ENCODE measurements at regions not wholly inside any gene's neighbourhood (a gene's known extent, or its start where the extent isn't known, plus 50 kb on each side); places are given as distances from the start of the nearest gene placed in this dataset.
"Not testable (repeated sequence)": the region's sequence is repeated elsewhere in the genome, so short reads cannot be mapped to it uniquely, and the experiment has no call there.

DNA sequence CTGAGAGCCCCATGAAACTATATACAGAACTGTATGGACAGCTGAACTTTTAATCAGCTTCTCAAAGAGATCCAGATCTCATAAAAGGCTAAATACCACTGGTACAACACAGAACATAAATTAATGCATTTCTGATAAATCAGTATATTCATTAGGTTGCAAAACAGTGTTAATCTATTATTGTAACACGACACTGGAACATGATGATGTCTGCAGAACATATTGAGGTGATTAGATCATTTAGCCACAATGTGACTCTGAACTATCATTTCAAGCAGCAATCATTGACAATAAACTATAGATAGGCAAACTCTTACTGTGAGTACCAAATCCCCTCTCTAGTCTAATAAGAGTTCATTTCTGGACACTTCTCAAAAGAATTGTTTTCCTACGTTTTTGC is 50.3 kb downstream of the GASK1B start:
- Mint-ChIP-seq H3K9me3 (no peaks in the 10 kb centered on the region), H3K4me3 (no peak overlapping the region), H3K36me3 (ENCODE audit: low read depth) (no peaks in the 10 kb centered on the region), H3K27me3 (no peaks in the 10 kb centered on the region), H3K4me1 (no peaks in the 10 kb centered on the region), H3K27ac (no peak overlapping the region)
- no peak for ATAC-seq (replicated peaks)

- Mint-ChIP-seq H3K36me3 (ENCODE audit: low read depth) (no peaks in the 10 kb centered on the region), H3K27ac (no peak overlapping the region)
Observed at GRCh38 chr4:158121161-158121579, 51.7 kb downstream of the GASK1B start.

GRCh38 chr4:158120645-158121151 is 52.1 kb downstream of the GASK1B start:
- not testable (repeated sequence) for H3K9me3 Mint-ChIP-seq; H3K36me3 Mint-ChIP-seq (ENCODE audit: low read depth); ATAC-seq (replicated peaks); H3K27me3 Mint-ChIP-seq; H3K4me1 Mint-ChIP-seq; H3K27ac Mint-ChIP-seq; H3K4me3 Mint-ChIP-seq

More at GRCh38 chr4:158121161-158121579, 51.7 kb downstream of the GASK1B start:
- no peak for ATAC-seq (replicated peaks)
- H3K4me3 Mint-ChIP-seq = no peak overlapping the region
- no peaks in the 10 kb centered on the region for H3K4me1 Mint-ChIP-seq
- no peaks in the 10 kb centered on the region for H3K27me3 Mint-ChIP-seq
- no peaks in the 10 kb centered on the region for H3K9me3 Mint-ChIP-seq

DNA sequence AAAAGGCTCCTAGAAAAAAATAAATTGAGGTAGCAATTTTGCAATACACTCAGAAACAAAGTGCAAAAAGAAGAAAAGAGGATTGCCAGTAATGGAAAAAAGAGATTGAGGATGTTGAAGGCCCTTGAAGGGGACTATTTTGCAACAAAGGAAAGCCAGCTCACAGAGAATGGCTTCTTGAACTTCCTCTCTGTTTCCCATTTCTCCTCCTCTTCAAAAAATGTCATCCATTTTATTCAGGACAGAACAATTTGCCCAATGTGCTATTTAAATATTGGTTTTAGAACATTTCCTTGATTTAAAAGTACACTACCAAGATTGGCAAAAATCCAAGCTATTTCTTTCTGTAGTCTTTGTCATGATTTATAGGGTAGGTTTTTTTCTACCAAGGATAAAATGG is 60.2 kb downstream of the GASK1B start:
- no peak for ATAC-seq (replicated peaks)
- no peaks in the 10 kb centered on the region for H3K4me1 Mint-ChIP-seq
- H3K27ac Mint-ChIP-seq = no peak overlapping the region
- no peaks in the 10 kb centered on the region for H3K9me3 Mint-ChIP-seq
- H3K4me3 Mint-ChIP-seq = no peak overlapping the region
- no peaks in the 10 kb centered on the region for H3K36me3 Mint-ChIP-seq (ENCODE audit: low read depth)
- H3K27me3 Mint-ChIP-seq = no peaks in the 10 kb centered on the region

- Mint-ChIP-seq H3K4me3 (no peak overlapping the region), H3K4me1 (no peaks in the 10 kb centered on the region), H3K27me3 (no peaks in the 10 kb centered on the region), H3K27ac (no peak overlapping the region), H3K9me3 (no peaks in the 10 kb centered on the region), H3K36me3 (ENCODE audit: low read depth) (no peaks in the 10 kb centered on the region)
- no peak for ATAC-seq (replicated peaks)
Observed at GRCh38 chr4:158111241-158111640, 61.6 kb downstream of the GASK1B start.

- H3K27me3 Mint-ChIP-seq = peaks cover 7% of the 10 kb centered on the region
- no peaks in the 10 kb centered on the region for H3K36me3 Mint-ChIP-seq (ENCODE audit: low read depth)
- ATAC-seq (replicated peaks) = no peak
- no peaks in the 10 kb centered on the region for H3K4me1 Mint-ChIP-seq
- no peak overlapping the region for H3K4me3 Mint-ChIP-seq
- no peak overlapping the region for H3K27ac Mint-ChIP-seq
- H3K9me3 Mint-ChIP-seq = no peaks in the 10 kb centered on the region
Observed at GRCh38 chr4:158102904-158103303, 69.9 kb downstream of the GASK1B start.

DNA sequence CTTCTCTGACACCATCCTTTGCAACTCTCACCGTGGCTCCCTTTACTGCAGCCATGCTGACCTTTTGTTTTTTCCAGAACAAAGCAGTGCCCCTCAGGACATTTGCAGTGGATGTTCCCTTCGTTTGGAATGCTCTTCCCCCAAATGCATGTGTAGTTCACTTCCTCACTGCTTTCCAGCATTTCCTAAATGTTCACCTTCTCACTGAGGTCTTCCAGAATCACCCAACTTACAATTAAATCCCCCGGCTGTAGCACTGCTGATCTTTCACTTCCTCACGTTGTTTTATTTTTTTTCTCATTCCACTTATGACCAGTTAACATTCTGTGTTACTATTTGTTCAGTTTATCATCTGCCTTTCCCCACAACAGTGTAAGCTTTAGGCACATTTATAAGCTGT is 73.1 kb downstream of the GASK1B start:
- H3K4me3 Mint-ChIP-seq = no peak overlapping the region
- no peaks in the 10 kb centered on the region for H3K9me3 Mint-ChIP-seq
- peaks cover 7% of the 10 kb centered on the region for H3K27me3 Mint-ChIP-seq
- no peaks in the 10 kb centered on the region for H3K4me1 Mint-ChIP-seq
- no peaks in the 10 kb centered on the region for H3K36me3 Mint-ChIP-seq (ENCODE audit: low read depth)
- ATAC-seq (replicated peaks) = no peak
- H3K27ac Mint-ChIP-seq = no peak overlapping the region

DNA sequence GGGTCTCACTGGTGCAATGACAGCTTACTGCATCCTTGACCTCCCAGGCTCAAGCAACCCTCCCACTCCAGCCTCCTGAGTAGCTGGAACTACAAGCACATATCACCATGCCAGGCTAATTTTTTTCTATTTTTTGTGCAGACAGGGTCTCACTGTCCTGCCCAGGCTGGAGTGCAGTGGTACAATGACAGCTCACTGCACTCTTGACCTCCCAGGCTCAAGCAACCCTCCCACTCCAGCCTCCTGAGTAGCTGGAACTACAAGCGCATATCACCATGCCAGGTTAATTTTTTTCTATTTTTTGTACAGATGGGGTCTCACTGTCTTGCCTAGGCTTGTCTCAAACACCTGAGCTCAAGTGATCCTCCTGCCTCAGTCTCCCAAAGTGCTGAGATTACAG is 74.0 kb downstream of the GASK1B start:
- ATAC-seq (replicated peaks) = no peak
- Mint-ChIP-seq H3K9me3 (no peaks in the 10 kb centered on the region), H3K27me3 (peaks cover 7% of the 10 kb centered on the region), H3K4me1 (no peaks in the 10 kb centered on the region), H3K4me3 (no peak overlapping the region), H3K27ac (no peak overlapping the region), H3K36me3 (ENCODE audit: low read depth) (no peaks in the 10 kb centered on the region)

DNA sequence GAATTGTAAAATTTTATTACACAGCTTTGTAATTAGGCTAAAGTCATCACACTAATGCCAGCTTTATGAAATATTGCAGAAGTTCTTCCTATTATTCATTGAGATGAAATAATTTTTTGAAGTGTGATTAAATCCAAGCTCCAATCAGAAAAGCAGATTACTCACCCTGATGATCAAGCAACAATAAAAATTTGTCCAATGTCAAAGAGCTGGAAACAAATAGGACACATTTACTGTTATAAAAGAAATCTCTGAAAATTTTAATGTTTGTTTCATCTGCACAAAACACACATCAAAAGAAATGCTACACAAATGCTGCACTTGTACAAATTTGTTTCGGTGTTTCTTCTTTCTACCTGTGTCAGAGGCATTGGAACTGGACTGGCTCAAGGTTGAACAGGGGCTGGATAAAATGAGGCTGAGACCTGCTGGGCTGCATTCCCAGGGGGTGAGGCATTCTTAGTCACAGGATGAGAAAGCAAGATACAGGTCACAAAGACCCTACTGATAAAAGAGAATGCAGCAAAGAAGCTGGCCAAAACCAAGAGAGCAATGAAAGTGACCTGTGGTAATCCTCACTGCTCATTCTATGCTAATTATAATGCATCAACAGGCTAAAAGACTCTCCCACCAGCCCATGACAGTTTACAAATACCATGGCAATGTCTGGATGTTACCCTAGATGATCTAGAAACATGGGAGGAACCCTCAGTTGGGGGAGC is 78.3 kb downstream of the GASK1B start:
- Mint-ChIP-seq H3K9me3 (no peaks in the 10 kb centered on the region), H3K27ac (no peak overlapping the region), H3K4me1 (no peaks in the 10 kb centered on the region), H3K27me3 (peaks cover 5% of the 10 kb centered on the region), H3K36me3 (ENCODE audit: low read depth) (no peaks in the 10 kb centered on the region), H3K4me3 (no peak overlapping the region)
- no peak for ATAC-seq (replicated peaks)

GRCh38 chr4:158090323-158090722 is 82.5 kb downstream of the GASK1B start:
- no peak overlapping the region for H3K27ac Mint-ChIP-seq
- no peaks in the 10 kb centered on the region for H3K4me1 Mint-ChIP-seq
- no peak overlapping the region for H3K4me3 Mint-ChIP-seq
- no peak for ATAC-seq (replicated peaks)
- H3K9me3 Mint-ChIP-seq = no peaks in the 10 kb centered on the region
- no peaks in the 10 kb centered on the region for H3K36me3 Mint-ChIP-seq (ENCODE audit: low read depth)
- no peaks in the 10 kb centered on the region for H3K27me3 Mint-ChIP-seq

GRCh38 chr4:158089897-158090296 is 82.9 kb downstream of the GASK1B start:
- H3K27ac Mint-ChIP-seq; H3K4me1 Mint-ChIP-seq; H3K27me3 Mint-ChIP-seq; H3K9me3 Mint-ChIP-seq; H3K36me3 Mint-ChIP-seq (ENCODE audit: low read depth); ATAC-seq (replicated peaks); H3K4me3 Mint-ChIP-seq: not testable (repeated sequence)

- Mint-ChIP-seq H3K4me3 (no peak overlapping the region), H3K36me3 (ENCODE audit: low read depth) (no peaks in the 10 kb centered on the region), H3K27ac (no peak overlapping the region), H3K9me3 (no peaks in the 10 kb centered on the region), H3K4me1 (no peaks in the 10 kb centered on the region), H3K27me3 (no peaks in the 10 kb centered on the region)
- no peak for ATAC-seq (replicated peaks)
Observed at GRCh38 chr4:158080354-158080753, 92.5 kb downstream of the GASK1B start.

DNA sequence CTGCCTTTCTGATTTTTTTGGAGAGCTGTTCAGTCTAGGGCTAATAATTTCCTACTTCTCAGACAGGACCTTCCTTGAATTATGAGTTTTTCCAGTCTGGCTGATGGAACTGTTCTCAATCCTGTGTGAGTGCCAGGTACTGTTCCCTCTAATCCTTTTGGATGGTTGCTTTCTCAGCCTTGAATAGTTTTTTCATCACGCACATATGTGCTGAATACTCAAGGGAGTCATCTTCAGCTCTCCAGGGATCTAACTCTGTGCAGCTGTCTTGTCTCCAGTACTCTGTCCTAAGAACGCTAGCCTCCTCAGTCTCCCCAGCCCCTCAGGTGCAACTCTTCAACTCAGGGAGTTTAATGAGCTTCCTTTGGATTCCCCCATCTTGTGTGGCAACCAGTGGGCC is 93.2 kb downstream of the GASK1B start:
- H3K4me3 Mint-ChIP-seq = no peak overlapping the region
- no peak overlapping the region for H3K27ac Mint-ChIP-seq
- H3K4me1 Mint-ChIP-seq = no peaks in the 10 kb centered on the region

DNA sequence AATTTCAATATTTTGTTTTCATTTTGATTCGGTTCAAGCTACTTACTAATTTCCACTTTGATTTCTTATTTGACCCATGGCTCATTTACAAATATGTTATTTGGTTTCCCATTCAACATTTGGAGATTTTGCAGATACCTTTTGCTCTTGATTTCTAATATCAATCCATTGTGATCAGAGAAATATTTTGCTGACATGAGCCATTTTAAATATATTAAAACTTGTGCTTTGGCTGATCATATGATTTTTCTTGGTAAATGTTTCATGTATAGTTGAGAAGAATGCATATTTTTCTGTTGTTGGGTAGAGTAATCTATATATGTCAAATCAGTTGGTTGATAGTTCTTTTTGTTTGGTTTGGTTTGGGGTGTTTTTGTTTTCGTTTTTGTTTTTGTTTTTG is 95.0 kb downstream of the GASK1B start:
- Mint-ChIP-seq H3K9me3 (no peaks in the 10 kb centered on the region), H3K27ac (no peak overlapping the region), H3K4me1 (no peaks in the 10 kb centered on the region), H3K4me3 (no peak overlapping the region), H3K36me3 (ENCODE audit: low read depth) (no peaks in the 10 kb centered on the region), H3K27me3 (no peaks in the 10 kb centered on the region)
- ATAC-seq (replicated peaks) = no peak

More for the DNA sequence above, 93.2 kb downstream of the GASK1B start:
- no peak for ATAC-seq (replicated peaks)
- Mint-ChIP-seq H3K36me3 (ENCODE audit: low read depth) (no peaks in the 10 kb centered on the region), H3K27me3 (no peaks in the 10 kb centered on the region), H3K9me3 (no peaks in the 10 kb centered on the region)

GRCh38 chr4:158074851-158075250 is 98.0 kb downstream of the GASK1B start:
- no peaks in the 10 kb centered on the region for H3K27me3 Mint-ChIP-seq
- H3K36me3 Mint-ChIP-seq (ENCODE audit: low read depth) = no peaks in the 10 kb centered on the region
- no peak overlapping the region for H3K4me3 Mint-ChIP-seq
- ATAC-seq (replicated peaks) = no peak
- no peaks in the 10 kb centered on the region for H3K4me1 Mint-ChIP-seq
- H3K27ac Mint-ChIP-seq = no peak overlapping the region
- H3K9me3 Mint-ChIP-seq = no peaks in the 10 kb centered on the region

DNA sequence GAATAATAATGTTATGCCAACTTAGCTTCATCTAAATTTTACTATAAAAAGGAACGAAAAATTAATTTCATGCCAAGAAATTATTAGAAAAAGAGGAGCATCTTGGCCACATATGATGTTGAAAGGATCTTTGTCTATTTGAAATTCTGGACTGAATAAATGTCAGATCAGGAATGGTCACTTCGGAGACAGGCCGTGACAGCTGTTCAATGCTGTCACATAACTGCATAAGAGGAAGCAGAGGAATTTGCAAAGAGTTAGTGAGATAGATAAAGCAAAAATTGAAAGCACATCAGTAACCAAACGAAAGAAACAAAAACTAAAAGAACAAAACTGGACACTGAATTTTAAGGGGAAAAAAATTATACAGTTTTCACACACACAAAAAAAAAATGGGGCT is 100.9 kb downstream of the GASK1B start:
- Mint-ChIP-seq H3K27ac (no peak overlapping the region), H3K27me3 (no peaks in the 10 kb centered on the region), H3K36me3 (ENCODE audit: low read depth) (no peaks in the 10 kb centered on the region), H3K4me3 (no peak overlapping the region), H3K9me3 (no peaks in the 10 kb centered on the region), H3K4me1 (no peaks in the 10 kb centered on the region)
- no peak for ATAC-seq (replicated peaks)
